ENCODE measurements at regions not wholly inside any gene's neighbourhood (a gene's known extent, or its start where the extent isn't known, plus 50 kb on each side); places are given as distances from the start of the nearest gene placed in this dataset.

DNA sequence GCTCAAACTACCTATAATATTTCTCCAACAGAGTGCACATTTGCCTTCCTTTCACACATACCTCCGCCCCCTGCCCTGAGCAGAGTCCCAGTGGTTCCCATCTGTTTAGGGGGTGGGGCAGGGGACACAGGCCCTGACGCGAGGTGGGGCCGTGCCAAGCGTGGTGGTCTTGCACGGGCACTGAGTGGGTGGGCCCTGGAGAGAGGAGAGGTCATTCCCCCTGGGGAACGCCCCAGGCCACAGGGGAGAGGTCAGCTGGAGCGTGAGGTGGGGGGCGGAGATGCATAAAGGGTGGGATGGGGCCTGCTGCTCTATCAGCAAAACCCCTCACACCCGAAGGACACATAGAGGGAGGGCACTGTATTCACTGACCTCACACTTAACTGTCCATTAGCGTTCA lies 441.9 kb downstream of the TMEM121 start:
- TF ChIP-seq, protein P1, sequence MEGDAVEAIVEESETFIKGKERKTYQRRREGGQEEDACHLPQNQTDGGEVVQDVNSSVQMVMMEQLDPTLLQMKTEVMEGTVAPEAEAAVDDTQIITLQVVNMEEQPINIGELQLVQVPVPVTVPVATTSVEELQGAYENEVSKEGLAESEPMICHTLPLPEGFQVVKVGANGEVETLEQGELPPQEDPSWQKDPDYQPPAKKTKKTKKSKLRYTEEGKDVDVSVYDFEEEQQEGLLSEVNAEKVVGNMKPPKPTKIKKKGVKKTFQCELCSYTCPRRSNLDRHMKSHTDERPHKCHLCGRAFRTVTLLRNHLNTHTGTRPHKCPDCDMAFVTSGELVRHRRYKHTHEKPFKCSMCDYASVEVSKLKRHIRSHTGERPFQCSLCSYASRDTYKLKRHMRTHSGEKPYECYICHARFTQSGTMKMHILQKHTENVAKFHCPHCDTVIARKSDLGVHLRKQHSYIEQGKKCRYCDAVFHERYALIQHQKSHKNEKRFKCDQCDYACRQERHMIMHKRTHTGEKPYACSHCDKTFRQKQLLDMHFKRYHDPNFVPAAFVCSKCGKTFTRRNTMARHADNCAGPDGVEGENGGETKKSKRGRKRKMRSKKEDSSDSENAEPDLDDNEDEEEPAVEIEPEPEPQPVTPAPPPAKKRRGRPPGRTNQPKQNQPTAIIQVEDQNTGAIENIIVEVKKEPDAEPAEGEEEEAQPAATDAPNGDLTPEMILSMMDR (IDR thresholded peaks at IDR 0.05) = no peak
- TF ChIP-seq POLR2A (IDR thresholded peaks at IDR 0.05) = no peak
